Stimulated activated CD4-positive, alpha-beta T cell treated with anti-CD3 and anti-CD28 coated beads, TNF-alpha, amount 100 ng/mL, for 4 hours (primary cell): ENCODE measurements at regions not wholly inside any gene's neighbourhood (a gene's known extent, or its start where the extent isn't known, plus 50 kb on each side); places are given as distances from the start of the nearest gene placed in this dataset.

ENCODE experiments used
- DNase-seq, 3 experiments: peaks; one replicate each; pipeline ENCODE4 v3.0.0-alpha.2; 2020; ENCODE audit warnings: low read depth in 3 of 3

DNA sequence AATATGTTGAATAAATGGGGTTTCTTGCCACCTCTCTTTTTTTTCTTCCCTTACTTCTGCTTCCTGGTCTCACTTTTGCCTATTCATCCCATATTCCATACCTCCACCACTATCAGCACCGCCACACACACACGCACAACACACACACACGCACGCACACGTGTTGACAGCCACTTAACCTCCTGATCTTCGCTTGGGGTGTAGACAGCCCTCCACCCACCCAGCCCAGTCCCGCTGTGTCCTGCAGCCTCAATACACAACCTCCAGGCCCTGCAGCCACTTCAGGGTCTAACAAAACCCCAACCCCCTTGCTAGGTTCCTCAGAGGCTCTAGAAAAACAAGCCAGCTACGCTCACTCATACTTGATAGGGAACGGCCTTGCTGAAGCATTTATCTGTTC lies 72.3 kb downstream of the LINC00237 start:
- no peak for DNase-seq

DNA sequence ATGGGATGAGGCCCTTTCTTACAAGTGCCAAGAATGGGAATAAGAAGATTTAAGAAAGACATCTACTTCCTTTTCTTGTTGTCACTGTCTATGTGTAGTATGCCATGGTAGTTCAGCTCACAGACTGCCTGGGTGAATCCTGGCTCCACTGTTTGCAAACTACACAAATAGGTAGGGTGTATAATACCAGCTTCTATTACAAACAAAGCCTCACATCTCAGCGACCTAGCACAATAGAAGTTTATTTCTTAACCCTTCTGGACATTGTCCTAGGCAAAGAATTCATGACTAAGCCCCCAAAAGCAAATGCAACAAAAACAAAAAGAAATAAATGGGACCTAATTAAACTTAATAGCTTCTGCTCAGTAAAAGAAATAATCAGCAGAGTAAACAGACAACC lies 74.5 kb downstream of the LINC00237 start:
- DNase-seq, result no peak

DNA sequence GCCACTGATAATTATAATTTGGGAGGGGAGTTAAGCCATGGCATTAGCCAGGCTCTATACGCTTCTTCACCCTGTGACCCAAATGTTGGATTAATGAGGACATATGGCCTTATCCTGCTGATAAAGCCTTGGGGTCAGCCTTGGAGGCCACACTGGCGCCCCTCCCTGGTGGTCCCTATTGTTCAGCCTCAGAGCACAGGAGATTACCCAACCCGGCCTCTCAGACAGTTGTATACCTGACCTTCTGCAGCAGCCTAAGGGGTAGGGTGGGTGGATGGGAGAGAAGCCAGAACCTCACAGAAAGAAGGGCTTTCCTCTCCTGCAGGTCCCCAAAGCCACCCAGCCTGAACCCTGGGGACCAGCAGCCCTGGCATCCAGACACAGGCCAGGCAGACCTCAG lies 76.8 kb downstream of the LINC00237 start:
- DNase-seq, result no peak

DNA sequence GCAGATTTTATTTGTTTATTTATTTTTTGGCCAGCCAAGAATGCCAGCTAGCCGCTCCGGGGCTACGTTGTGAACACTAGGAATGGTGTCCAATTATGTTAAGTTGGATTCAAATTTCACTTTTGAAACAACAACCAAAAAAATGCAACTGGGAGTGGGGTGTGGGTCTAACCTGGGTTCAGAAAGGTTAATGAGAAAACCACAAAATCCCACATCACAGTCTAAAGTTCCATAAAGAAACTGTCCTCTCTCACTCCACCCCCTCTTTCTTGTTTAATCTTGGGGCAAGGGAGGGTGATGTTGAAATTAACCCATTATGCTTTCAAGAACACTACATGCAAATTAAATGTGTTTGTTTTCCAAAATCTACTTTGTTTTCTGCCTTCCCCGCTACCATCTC lies 77.2 kb downstream of the LINC00237 start:
- DNase-seq, result no peak

DNA sequence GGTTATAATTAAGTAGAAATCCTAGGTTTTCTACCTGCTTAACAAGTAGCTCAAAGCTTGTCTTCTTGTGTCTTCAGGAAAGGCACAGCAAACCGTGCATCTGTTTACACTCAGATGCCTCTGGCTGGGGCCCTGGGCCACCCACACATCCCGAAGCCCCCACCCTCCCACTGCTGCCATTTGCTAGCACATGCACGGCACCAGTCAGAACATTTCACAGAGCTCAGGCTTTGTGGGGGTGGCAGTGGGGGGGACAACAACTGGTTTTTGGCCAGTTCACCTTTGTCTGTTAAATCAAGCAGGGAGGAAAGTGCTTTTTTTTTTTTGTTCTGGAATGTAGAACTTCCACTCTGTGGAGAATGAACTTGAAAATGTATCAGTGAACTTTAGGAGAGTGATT lies 77.7 kb downstream of the LINC00237 start:
- no peak for DNase-seq

DNA sequence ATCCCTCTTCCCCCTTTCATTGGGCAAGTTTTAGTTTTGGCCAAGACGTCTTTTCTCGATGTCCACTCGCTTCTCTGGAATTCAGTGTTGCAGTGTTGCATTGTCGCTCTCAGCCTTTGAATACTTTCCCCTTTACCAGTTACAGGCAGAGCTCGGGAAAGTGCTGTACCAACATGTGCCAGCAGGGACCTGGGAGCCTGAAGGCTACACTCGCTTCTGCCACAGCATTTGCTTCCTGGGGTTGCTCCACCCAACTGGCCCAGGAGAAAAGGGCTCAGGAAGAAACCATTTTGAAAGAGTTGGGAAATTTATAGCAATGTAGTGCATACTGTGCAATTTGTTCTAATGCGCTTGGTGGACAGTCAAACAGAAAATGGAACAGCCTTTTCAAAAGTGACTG lies 78.6 kb downstream of the LINC00237 start:
- DNase-seq, result no peak

DNA sequence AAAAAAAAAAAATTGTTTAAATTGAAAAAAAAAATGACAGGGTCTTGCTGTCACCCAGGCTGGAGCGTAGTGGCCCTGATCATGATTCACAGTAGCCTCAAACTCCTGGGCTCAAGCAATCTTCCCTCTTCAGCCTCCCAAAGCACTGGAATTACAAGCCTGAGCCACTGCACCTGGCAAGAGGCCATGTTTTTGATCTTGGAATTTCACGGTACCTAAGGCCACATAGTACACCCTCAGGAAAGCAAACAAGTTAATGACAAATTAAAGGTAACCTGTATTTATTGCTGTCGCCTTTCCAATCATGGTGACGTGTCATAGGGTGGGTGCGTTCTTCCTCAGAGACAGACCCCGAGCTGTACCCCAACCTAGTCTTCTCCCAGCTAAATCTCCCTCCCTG lies 79.2 kb downstream of the LINC00237 start:
- no peak for DNase-seq

DNA sequence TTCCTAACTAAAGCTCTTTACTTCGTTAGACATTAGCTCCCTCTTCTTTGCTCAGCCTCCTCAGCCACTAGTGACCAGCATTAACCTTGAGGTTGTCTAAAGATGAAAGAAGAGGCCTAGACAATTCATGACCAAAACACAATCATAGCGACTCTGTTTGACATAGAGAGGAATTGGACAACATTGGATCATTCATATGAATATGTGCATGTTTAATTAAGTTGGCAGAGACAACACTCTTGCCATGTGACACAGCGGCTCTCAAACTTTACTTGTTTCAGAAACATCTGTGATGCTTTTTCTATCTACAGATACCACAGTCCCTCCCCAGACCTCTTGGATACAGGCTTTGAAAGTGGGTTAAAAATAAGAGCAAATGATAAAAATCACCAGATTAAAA lies 81.7 kb downstream of the LINC00237 start:
- DNase-seq, result no peak

DNA sequence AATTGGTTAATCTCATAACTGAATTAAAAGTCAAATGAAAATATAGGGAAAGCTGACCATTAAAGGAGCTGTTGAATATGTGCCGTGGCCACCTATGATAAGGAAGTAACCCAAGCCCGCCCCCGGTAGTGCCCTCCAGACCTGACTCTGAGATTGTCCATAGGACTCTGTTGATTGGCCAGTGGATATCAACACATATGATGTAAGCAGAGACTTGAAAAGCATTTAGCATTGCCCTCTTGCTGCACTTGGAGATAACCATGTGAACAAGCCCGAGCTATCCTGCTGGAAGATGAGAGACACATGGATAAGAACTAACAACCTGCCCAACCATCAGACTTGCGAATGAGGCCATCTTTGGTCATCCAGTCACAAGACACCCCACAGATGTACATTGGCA lies 83.2 kb downstream of the LINC00237 start:
- no peak for DNase-seq

DNA sequence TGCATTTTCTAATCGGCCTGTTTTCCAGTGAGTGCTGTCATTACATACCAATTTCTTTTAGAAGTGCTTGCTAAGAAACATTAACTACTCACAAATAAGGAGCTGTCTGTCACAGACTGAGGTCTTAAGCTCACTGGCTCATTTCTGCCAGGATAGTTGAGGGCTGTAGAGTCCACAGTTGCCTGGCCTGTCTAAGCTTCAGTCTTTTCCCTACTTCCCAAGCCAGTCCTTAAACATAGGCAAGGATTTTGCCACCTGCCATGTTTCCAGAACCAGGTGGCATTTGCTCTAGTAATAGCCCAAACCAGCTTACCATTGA lies 84.7 kb downstream of the LINC00237 start:
- no peak for DNase-seq

DNA sequence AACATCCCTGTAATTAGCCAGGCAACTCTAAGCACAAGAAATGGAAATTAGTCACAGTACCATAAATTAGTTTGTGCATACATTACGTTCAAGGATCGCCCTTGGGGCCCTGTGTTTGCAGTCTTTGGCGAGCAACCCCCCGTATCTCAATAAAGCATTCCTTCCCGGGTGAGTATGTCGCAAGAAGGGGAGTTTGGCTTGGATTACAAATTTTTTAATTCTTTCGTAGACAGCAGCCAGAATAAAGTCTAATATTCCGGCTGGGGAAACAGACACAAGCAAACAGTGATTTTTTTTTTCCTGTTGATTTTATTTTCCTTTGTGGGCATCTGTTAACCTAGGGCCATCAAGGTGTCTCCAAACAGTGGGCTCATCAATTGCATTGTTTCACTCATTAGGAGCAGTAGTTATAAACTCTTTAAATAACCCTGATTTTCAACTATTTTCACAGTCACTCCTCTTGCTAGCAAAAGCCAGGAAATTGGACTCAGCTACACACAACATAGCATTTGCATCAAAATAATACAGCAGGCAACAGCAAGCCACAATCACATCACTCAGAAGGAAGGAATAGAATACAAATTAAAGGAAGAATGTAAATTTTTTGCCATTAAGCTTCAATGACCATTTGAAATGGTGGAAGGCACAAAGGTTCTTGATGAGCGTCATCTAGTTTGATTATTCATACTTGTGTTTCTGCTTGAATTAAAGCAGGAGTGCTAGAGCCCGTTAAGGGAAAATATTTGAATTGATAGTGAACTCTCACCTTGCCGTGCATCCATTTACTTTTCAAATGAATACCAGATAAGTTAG lies 85.3 kb downstream of the LINC00237 start:
- DNase-seq, result no peak

DNA sequence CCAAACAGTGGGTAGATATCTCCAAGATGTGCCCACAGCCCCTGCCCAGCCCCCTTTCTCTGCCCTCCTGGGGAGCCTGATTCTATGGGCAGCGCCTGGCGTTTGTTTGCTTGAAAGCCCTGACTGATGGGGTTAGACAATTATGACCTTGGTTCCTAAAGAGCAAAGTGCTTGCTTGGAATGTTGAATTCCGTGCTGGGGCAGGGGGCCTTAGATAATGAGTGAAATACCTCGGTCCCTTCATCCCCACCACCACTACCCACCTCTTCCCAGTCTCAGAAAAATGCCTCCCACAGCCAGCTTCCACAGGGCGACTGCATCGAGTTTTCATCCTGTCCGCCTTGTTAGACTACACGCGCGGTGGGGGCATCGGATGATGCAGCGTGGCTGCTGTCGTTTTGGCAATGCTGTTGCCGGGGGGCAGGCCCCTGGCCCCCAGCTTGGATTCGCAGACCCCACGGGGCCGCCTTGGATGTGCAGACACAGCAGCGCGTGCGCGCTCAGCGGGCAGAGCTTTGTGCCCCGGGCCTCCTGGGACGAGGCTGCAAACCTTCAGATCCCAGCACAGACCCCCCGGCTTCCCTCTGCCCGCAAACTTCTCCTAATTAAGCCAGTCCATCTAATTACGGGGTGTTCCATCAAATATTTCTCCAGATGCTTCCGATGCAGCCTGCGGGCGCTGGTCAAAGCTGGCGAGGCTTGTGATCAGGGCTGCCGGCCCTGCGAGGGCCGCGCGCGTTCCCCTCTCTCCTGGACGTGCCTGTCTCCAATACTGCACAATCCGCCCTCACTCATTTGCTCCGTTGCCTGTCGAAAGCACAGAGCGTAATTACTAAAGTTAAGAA lies 86.1 kb downstream of the LINC00237 start:
- no peak for DNase-seq

DNA sequence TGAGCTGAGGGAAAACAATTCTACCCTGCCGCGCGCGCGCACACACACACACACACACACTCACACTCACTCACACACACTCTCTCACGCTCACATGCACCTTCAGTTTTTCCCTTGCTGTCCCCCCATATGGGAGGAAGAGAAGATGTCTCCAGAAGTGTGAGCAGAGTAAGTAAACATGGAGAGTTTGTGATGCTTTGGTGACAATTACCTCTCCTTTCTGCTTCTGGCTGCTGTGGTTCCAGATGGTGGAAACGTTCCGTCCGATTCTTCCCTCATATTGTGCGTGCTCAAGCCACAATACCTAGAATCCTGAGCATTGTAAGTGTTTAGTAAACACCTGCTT lies 86.7 kb downstream of the LINC00237 start:
- DNase-seq, result no peak

DNA sequence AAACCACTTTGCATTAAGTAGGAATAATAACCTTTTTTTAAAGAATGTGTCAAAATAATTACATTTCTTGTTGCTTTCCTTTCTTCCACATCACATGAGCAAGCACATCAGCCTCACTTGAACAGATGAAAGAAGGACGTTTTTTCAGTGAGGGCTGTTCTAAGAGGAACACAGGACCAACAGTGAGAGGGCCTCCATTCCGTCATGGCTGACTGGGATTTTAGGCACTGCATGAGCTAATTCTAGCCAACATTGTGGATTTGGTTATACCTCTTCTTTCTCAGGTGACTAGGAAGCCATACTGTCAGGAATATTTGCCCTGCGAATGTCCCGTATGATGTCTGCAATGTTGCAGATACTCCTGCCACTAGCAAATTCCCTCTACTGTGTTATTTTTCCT lies 87.6 kb downstream of the LINC00237 start:
- DNase-seq, result no peak

DNA sequence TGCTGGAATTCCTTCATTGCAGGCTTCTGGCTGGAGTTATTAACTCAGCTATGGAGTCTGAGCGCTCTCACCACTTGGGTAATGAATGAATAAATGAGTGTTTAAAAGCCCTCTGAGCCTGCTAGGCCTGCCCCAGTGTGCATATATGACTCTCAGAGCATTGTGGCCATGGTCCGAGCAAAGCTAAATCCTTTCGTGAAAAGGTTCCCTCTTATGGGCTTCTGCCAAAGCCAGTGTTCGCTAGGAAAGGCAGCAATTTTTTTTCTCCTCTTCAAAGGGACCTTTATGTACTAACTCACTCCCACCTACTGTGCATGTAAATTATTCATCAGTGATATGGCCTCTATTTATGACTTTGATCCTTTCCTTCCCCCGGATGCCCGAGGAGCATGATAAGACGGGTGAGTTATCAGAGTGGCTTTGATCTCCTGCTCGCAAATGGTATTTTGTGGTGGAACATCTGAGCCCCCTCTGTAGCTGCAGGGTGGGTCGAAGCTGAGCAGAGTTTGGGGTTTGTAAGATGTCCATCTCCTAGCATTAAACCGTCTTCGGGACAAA lies 88.6 kb downstream of the LINC00237 start:
- DNase-seq, result no peak

DNA sequence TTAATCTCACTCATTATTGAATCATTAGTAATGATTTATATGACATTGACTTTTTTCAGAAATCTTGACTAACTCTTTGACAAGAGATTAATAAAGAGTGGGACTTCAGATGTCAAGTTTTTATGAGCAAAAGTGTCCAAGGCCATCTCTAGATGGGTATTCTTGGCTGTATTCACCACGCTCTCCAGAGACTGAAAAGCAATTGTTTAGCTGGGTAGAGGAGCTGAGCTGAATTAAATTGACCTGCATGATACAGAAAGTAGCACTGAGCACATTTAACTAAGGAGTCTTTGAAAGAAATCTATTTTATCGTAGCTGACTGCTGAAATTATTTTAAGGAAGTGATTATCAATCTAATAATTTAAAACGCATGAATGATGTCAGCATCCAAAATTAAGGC lies 89.4 kb downstream of the LINC00237 start:
- DNase-seq, result no peak

DNA sequence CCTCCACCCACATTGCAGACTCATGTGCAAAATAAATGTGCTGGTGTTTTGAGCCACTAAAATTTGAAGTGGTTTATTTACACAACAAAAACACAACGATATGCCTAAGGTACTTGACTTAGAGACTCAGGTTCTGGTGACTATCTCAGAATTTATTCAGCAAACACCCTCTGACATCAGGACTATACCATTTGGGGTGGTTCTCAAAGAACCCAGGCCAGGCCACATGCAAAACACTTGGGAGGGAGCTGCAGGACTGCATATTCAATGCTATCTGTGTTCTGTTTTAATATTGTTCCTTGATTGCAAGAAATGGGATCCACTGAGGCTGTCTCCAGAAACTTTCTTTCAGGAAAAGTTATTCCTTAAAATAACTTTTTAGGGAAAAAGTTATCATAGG lies 91.6 kb downstream of the LINC00237 start:
- no peak for DNase-seq

DNA sequence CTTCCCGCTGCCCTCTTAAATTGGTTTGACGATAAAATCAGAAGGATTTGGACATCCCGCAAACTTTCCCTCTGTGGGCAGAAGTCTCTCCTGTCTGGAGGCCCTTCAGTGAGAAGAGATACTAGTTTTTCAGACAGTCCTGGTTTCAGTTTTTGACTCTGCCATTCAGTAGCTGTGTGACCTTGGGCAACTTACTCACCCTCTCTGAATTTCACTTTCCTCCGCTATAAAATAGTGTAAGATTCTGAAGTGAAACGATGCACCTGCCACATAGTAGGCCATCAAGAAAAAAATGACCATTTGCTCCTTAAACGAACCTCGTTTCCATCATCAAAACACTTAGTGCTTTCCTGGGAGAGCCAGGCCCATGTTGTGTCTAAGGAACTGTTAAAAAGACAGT lies 97.2 kb downstream of the LINC00237 start:
- no peak for DNase-seq

DNA sequence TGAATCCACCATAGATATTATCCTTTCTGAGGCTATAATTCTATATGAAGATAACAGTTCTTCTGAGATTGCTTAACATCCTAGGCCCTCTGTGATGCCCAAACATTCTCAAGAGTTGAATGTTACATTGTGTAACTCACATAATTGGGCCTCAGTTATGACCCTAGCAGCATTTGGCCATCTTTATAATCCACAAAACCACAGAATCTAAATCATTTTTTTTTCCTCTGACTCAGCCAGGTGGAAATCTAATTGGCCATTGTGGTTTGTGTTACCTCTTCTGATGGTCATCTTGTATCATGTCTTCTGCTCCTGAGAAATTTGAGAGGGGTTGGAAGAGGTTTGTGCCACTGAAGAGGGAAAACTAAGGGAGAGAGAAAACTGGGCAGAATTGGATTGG lies 99.5 kb downstream of the LINC00237 start:
- no peak for DNase-seq

DNA sequence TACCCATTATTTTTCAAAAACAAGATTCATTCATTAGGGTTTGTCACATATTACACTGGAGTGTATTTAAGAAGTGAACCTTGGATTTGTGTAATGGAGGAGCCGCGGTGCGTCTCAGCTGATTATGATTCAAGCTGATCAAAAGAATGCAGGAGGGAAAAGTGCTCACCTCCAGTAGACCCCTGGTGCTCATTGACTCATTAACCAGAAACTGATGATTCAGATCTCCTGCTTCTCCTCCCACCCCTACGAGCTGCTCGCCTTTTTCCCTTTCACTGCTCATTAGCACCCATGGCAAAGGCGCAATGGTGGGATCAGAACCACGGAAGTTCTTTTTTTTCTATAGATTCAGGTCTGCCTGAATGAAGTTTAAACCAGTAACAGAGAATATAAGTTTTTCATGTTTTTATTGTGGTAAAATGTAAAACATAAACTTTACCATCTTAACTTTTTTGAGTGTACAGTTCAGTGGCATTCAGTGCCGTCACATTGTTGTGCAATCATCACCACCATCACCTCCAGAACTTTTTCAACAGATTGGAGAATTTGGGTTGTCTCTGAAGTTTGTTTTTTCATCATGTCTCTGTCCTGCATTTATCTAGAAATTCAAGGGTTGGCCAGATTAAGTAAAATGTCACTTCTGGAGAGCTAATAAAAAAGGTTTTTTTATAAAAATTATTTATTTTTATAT lies 101.6 kb downstream of the LINC00237 start:
- no peak for DNase-seq

DNA sequence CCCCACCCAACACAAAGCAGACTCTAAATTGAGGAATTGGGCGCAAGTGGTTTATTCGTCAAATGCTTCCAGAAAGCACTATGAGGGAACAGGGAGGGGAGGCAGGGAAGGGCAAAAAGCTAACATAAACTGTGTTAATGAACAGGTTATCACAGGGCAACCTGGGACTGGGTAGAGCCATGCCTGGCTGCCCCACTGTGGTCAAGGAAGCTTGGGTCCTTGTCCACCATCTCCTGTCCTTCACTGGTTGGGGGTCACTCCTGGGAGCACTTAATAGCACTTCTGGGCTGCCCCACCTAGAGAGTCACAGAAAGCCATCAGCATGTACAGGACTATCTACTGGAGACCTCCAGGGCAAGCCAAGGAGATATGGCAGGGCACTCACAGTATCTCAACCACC lies 102.3 kb downstream of the LINC00237 start:
- no peak for DNase-seq

DNA sequence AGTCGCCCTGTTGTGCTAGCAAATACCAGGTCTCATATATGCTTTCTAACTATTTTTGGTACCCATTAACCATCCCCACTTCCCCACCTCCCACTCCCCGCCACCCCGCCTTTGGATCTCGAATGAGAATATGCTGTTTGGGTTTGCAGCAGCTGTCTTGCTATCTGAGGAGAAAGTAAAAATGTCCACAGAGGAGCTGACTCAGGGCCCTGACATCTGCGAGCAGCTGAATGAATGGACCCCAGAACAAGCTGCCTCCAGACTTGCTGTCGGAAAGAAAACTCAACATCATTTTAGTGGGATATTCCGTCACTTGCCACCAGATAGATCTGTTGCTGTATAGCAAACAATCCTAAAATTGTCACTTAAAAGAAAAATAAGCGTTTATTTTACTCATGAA lies 103.7 kb downstream of the LINC00237 start:
- no peak for DNase-seq

DNA sequence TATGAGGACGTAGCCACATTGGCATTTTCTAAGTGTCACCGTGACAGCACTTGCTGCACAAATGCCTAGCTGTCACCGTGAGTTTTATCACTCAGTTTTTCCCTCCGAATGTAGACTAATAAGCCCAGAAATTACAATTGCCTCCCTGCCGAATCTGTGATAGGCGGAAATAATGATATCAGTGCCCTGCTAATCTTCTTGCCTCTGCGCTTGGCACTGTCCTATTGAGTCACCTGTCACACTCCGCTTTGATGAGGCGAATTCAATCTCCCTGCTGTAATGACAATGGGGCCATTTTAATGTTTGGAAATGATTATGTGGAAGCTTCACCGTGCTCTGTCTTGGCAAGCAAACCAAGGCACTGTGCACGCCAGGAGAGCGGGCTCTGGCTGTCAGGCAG lies 112.8 kb downstream of the LINC00237 start:
- no peak for DNase-seq
